ENCODE measurements at regions not wholly inside any gene's neighbourhood (a gene's known extent, or its start where the extent isn't known, plus 50 kb on each side); places are given as distances from the start of the nearest gene placed in this dataset.

GRCh38 chr13:97108530-97108900 is 113.6 kb upstream of the MBNL2 start:
- ChIA-PET CTCF (interaction anchor here (1.0 to 12.0 kb wide), 10 partner anchors 15 to 258 kb away, joined by 3 to 256 read pairs (median 38); partner anchors contain the start of gene MBNL2), POLR2A (no interaction called here)
- H3K4me1 ChIP-seq (ENCODE audit: control insufficient read depth, extremely low read depth, insufficient read depth, low read length): peaks cover 10% of the 10 kb centered on the region
- H3K9ac ChIP-seq (replicated peaks; ENCODE audit: extremely low read depth, insufficient read depth, low read length): no peak overlapping the region
- TF ChIP-seq GATA2 (IDR thresholded peaks at IDR 0.05; ENCODE audit: insufficient read depth, insufficient read length, low read depth, low read length) (no peak), MYC (IDR thresholded peaks at IDR 0.05; ENCODE audit: low read depth, low read length) (no peak), FOS (IDR thresholded peaks at IDR 0.05; ENCODE audit: borderline replicate concordance, insufficient read depth, low read length) (no peak), JUN (IDR thresholded peaks at IDR 0.05; ENCODE audit: borderline replicate concordance, insufficient read depth, insufficient read length, low read depth) (no peak), CTCF (IDR thresholded peaks at IDR 0.05; ENCODE audit: extremely low read depth in 1 of 2, insufficient read depth in 1 of 2, low read depth in 1 of 2, low read length in 2 of 2) (no peak), POLR2AphosphoS5 (IDR thresholded peaks at IDR 0.05; ENCODE audit: insufficient read depth, low read depth, low read length) (no peak), POLR2A (IDR thresholded peaks at IDR 0.05; ENCODE audit: low read depth, low read length) (no peak), EZH2 (IDR thresholded peaks at IDR 0.05; ENCODE audit: borderline replicate concordance, low read depth, low read length, severe bottlenecking) (no peak)
- TF ChIP-seq, protein P1, sequence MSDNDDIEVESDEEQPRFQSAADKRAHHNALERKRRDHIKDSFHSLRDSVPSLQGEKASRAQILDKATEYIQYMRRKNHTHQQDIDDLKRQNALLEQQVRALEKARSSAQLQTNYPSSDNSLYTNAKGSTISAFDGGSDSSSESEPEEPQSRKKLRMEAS (IDR thresholded peaks at IDR 0.05; ENCODE audit: insufficient read depth, insufficient read length): no peak
- no peak overlapping the region for H3K4me2 ChIP-seq (ENCODE audit: insufficient read depth, low read length)
- H3K9me3 ChIP-seq (replicated peaks; ENCODE audit: control insufficient read depth, insufficient read depth, low read length): no peaks in the 10 kb centered on the region
- H2AFZ ChIP-seq (ENCODE audit: low read depth, low read length): no peak overlapping the region
- H3K36me3 ChIP-seq (ENCODE audit: control insufficient read depth in 2 of 2, extremely low read depth in 1 of 2, insufficient read depth in 2 of 2, low read length in 2 of 2): no peaks in the 10 kb centered on the region
- dilution Hi-C loops (cut with MboI; ENCODE audit: extremely low pct_ligation_motif_present, low sequenced_read_pairs): loop anchor here (25.0 kb wide), 1 partner anchor 104 kb away; the partner anchor contains the start of gene MBNL2
- no peaks in the 10 kb centered on the region for H4K20me1 ChIP-seq (replicated peaks; ENCODE audit: control insufficient read depth, extremely low read depth, insufficient read depth, low read length)
- BruUV-seq (replicated peaks): no TSS peak
- H3K27ac ChIP-seq (ENCODE audit: insufficient read depth, low read depth, low read length): no peak overlapping the region
- H3K27me3 ChIP-seq (ENCODE audit: control insufficient read depth in 2 of 2, insufficient read depth in 2 of 2, low read length in 2 of 2): no peaks in the 10 kb centered on the region
- intact Hi-C loops (cut with micrococcal nuclease): no loop called here
- no peak overlapping the region for H3K4me3 ChIP-seq (replicated peaks in 1 of 3; ENCODE audit: insufficient read depth in 1 of 3, low read depth in 1 of 3, low read length in 3 of 3)
- FAIRE-seq: no peak
- H3K79me2 ChIP-seq (ENCODE audit: control insufficient read depth, insufficient read depth, low read length): no peaks in the 10 kb centered on the region
- no peak for DNase-seq (ENCODE audit: low read depth, low spot score)
- no peaks in the 10 kb centered on the region for H3K9me1 ChIP-seq (replicated peaks; ENCODE audit: control insufficient read depth, extremely low read depth, insufficient read depth, low read length)

All from endothelial cell of umbilical vein (primary cell).